Stimulated activated CD4-positive, alpha-beta T cell treated with anti-CD3 and anti-CD28 coated beads, Interleukin-4, amount 100 ng/mL, for 4 hours (primary cell): ENCODE measurements at regions not wholly inside any gene's neighbourhood (a gene's known extent, or its start where the extent isn't known, plus 50 kb on each side); places are given as distances from the start of the nearest gene placed in this dataset.

Source experiments
- DNase-seq, 2 experiments: peaks; one replicate each; pipeline ENCODE4 v3.0.0-alpha.2; 2020

GRCh38 chr20:40589581-40589980, 99.5 kb downstream of the MAFB start:
- DNase-seq, result no peak

- DNase-seq, result no peak
Observed at GRCh38 chr20:40588891-40589290, 100.1 kb downstream of the MAFB start.

- no peak for DNase-seq
Observed at GRCh38 chr20:40587038-40587437, 102.0 kb downstream of the MAFB start.

- no peak for DNase-seq
Observed at GRCh38 chr20:40584130-40584809, 104.8 kb downstream of the MAFB start.

GRCh38 chr20:40583636-40584035, 105.4 kb downstream of the MAFB start:
- DNase-seq, result no peak

GRCh38 chr20:40583205-40583604, 105.8 kb downstream of the MAFB start:
- no peak for DNase-seq

- no peak for DNase-seq
Observed at GRCh38 chr20:40582531-40582930, 106.5 kb downstream of the MAFB start.

GRCh38 chr20:40579701-40580100, 109.3 kb downstream of the MAFB start:
- DNase-seq, result no peak

- DNase-seq, result no peak
Observed at GRCh38 chr20:40578961-40579360, 110.1 kb downstream of the MAFB start.

- DNase-seq, result no peak
Observed at GRCh38 chr20:40575851-40576250, 113.2 kb downstream of the MAFB start.

GRCh38 chr20:40572251-40572650, 116.8 kb downstream of the MAFB start:
- DNase-seq, result no peak

GRCh38 chr20:40571639-40572038, 117.4 kb downstream of the MAFB start:
- DNase-seq, result no peak

GRCh38 chr20:40568200-40568599, 120.8 kb downstream of the MAFB start:
- DNase-seq, result no peak

GRCh38 chr20:40565682-40566040, 123.4 kb downstream of the MAFB start:
- DNase-seq, result no peak

GRCh38 chr20:40565001-40565681, 123.9 kb downstream of the MAFB start:
- DNase-seq, result no peak

- DNase-seq, result no peak
Observed at GRCh38 chr20:40563296-40563950, 125.6 kb downstream of the MAFB start.

- DNase-seq, result no peak
Observed at GRCh38 chr20:40562031-40562430, 127.0 kb downstream of the MAFB start.

GRCh38 chr20:40561187-40561586, 127.8 kb downstream of the MAFB start:
- DNase-seq, result no peak

- no peak for DNase-seq
Observed at GRCh38 chr20:40558212-40558611, 130.8 kb downstream of the MAFB start.

GRCh38 chr20:40551125-40551530, 137.9 kb downstream of the MAFB start:
- no peak for DNase-seq

GRCh38 chr20:40547483-40548091, 141.4 kb downstream of the MAFB start:
- no peak for DNase-seq

GRCh38 chr20:40545478-40545877, 143.6 kb downstream of the MAFB start:
- no peak for DNase-seq

- DNase-seq, result no peak
Observed at GRCh38 chr20:40542065-40542464, 147.0 kb downstream of the MAFB start.

GRCh38 chr20:40540166-40540565, 148.9 kb downstream of the MAFB start:
- DNase-seq, result no peak
